Ramos (cell line): ENCODE measurements at regions not wholly inside any gene's neighbourhood (a gene's known extent, or its start where the extent isn't known, plus 50 kb on each side); places are given as distances from the start of the nearest gene placed in this dataset.

Experiments
- in situ Hi-C: fragments of 300-500 bp; cut with MboI; formaldehyde crosslinking; loops from one replicate; pipeline ENCODE4 v1.14.3; 2022; ENCODE audit warnings: low sequenced_read_pairs; ENCODE audit not compliant: unreplicated experiment

DNA sequence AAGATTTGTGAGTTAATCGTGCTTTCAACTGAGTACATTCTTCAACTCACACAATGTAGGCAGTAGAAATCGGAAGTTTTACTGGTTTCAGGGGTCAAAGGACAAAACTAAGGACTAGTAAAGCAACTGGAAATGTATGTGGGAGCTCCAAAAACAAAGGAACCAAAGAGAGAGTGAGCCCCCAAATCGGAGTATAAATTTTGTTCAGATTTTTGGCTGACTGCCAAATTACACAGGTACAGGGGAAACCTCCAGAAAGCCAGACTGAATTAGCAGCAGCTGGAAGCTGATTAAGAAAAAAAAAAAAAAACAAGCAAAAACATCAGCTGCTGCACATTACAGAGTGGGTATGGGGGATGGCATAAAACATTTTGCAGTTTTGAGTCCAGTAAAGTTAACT, 75.2 kb upstream of the GNAZ start:
- in situ Hi-C loops = no loop called here

DNA sequence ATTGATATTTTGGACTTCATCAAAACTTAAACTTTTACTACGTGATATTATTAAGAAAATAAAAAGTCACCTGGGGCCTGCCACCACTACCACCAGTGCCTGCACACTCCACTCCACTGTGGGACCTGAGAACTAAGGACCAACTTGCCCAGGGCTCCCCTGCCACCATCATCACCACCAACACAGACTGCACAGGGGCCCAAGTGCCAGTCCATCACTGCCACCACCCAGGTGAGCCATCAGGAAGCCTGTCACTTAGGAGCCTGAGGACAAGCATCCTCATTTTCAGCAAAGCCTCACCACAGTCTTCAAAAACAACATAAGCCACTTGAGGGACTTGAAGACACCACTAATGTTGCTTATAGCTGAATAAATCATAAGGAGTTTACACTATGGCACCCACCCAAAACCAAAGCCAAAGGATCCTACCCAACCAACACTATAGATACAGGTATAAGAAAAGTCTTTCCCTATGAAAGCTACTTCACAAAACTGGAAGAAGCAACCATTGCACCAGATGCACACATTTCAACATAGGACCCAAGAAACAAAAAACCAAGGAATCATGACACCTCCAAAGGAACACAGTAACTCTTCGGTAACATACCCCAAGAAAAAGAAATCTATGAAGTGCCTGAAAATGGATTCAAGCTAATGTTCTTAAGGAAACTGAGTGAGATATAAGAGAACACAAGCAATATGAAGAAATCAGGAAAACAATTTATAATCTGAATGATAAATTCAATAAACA, 73.6 kb upstream of the GNAZ start:
- in situ Hi-C loops = no loop called here

DNA sequence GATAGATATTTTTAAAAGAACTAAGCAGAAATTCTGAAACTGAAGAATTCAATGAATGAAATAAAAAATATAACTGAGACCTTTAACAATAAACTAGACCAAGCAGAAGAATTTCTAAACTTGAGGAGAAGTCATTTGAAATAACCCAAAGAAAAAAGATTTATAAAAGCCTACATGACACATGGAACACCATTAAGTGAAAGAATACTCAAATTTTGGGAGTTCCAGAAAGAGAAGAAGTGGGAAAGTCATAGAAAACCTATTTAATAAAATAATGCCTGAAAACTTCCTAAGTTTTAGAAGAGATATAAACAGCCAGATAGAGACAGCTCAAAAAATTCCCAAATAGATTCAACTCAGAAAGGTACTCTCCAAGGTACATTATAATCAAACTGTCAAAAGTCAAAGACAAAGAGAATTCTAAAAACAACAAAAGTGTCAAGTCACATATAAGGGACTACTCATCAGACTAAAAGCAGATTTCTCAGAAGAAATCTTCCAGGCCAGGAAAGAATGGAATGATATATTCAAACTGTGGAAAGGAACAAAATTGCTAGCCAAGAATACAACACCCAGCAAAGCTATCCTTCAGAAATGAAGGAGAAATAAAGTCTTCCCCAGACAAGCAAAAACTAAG, 72.9 kb upstream of the GNAZ start:
- in situ Hi-C loops = no loop called here

DNA sequence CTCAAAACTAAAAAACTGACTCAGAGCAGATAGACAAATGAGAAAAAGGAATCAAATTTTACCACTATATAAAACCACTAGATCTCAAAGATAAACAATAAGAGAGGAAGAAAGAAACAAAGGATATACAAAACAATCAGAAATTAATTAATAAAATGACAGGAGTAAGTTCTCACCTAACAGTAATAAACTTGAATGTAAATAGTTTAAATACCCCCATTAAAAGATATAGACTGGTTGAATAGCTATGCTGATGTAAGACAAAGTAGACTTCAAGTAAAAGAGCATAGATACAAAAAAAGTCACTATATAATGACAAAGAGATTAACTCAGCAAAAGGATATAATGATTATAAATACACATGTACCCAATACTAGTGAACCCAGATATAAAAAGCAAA, 72.3 kb upstream of the GNAZ start:
- in situ Hi-C loops = no loop called here

DNA sequence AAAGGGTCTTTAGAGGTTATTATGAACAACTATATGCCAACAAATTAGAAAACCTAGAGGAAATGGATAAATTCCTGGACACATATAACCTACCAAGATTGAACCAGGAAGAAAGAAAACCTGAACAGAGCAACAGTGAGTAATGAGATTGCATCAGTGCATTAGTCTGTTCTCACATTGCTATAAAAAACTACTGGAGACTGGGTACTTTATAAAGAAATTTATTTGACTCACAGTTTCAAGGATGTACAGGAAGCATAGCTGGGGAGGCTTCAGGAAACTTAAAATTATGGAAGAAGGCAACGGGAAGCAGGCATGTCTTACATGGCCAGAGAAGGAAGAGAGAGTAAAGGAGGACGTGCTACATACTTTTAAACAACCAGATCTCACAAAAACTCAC, 70.8 kb upstream of the GNAZ start:
- in situ Hi-C loops = no loop called here

DNA sequence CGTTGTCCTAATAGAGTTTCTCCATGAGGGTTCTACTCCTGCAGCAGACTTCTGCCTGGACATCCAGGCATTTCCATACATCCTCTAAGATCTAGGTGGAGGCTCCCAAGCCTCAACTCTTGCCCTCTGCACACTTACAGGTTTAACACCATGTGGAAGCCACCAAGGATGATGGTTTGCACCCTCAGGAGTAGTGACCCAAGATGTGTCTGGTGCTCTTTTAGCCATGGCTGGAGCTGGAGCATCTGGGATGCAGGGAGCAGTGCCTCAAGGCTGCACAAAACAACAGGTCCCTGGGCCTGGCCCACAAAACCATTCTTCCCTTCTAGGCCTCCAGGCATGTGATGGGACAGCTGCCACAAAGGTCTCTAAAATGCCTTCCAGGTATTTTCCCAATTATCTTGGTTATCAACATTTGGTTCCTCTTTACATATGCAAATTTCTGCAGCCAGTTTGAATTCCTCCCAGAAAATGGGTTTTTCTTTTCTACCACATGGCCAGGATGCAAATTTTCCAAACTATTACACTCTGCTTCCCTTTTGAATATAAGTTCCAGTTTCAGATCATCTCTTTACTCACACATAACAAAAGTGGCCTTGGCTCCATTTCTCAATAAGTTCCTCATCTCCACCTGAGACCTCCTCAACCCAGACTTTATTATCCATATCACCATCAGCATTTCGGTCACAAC, 69.5 kb upstream of the GNAZ start:
- in situ Hi-C loops = no loop called here

DNA sequence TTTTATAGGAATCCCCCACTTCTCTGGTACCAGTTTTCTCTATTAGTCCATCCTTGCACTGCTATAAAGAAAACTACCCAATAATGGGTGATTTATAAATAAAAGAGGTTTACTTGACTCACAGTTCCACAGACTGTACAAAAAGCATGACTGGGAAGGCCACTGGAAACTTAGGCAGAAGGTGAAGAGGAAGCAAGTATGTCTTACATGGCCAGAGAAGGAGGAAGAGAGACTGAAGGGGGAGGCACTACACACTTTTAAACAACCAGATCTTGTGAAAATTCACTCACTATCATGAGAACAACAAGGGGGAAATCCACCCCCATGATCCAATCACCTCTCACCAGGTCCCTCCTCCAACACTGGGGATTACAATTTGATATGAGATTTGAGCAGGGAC, 68.9 kb upstream of the GNAZ start:
- in situ Hi-C loops = no loop called here

DNA sequence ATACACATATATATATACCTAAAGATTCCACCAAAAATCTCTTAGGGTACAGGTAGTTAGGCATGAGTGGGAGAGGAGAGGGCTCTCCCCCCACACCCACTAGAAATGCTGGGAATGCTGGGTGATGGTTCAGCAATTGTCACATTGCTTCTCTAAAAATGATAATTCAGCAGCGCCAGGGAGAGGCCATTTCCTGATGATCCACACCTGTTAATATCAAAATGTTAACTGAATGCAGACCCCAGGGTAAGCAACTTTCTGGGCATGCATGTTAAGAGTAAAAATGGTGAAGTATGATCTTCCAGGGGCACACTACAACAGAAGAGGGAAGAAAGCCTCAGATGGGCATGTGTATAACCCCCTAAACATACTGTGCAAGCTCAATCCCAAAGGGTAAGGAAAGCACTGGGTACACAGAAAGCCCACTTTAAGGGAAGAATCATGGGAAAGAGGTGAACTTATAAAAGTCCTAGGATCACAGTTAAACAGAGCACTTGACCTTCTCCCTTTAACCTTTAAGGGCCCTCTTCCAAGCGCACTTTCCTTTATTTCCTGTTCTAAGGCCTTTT, 67.6 kb upstream of the GNAZ start:
- in situ Hi-C loops = no loop called here

DNA sequence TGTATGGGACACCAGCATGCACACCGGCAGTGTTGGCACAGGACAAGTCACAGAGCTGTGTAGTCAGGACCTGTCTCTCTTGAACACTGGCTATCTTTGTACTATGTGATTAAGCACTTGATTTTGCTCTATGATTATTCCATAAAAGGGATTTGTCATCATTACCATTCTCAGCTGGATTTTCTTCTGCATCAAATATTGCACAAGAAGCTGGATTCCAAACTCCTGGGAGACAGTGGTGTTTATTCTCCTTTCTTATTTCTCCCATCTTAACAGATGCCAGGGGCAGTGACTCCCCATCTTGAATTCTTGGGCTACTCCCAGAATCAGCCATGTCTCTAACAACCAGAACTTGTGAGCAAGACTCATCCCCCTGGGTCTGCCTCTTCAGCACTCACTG, 62.5 kb upstream of the GNAZ start:
- in situ Hi-C loops = no loop called here

DNA sequence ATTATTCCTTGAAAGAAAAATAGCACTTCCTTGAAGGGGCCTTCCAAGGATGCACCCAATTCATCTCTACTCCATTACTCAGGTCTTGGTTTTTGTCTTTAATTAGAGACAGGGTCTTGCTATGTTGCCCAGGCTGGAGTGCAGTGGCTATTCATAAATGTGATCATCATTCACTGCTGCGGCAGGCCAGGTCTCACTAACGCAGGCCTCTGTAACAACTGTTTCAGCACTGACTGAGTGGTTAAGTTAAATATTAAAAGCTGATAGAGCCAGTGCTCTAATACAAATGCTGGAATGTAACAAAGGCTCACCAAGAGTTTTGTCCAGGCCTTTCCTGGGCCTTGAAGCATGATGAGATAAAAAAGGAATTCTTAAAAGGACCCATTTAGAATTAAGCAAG, 61.4 kb upstream of the GNAZ start:
- in situ Hi-C loops = no loop called here
